Stimulated activated naive B cell treated with anti-CD40 and anti-IgM and Interleukin-4, amounts not matched to agents 10 μg/mL and 1 μg/mL and 100 μg/mL, for 72 hours (primary cell): ENCODE measurements at regions not wholly inside any gene's neighbourhood (a gene's known extent, or its start where the extent isn't known, plus 50 kb on each side); places are given as distances from the start of the nearest gene placed in this dataset.
"Not testable (repeated sequence)": the region's sequence is repeated elsewhere in the genome, so short reads cannot be mapped to it uniquely, and the experiment has no call there.

Experiments used
- ATAC-seq, 2 donors: fragments of 150-1000 bp; cut with Tn5 transposase; replicated peaks; 2 replicates each; pipeline ENCODE4 v1.10.0; 2021; ENCODE audit warnings: moderate library complexity in 1 of 2
- DNase-seq: peaks from one replicate; pipeline ENCODE4 v3.0.0; 2021
- H3K27ac Mint-ChIP-seq: one replicate; pipeline ENCODE4 v1.8.0; 2022; ENCODE audit warnings: mild to moderate bottlenecking, mixed read lengths
- H3K27me3 Mint-ChIP-seq, 2 donors: one replicate each; pipeline ENCODE4 v1.8.0; 2022; ENCODE audit warnings: mixed read lengths in 2 of 2
- H3K36me3 Mint-ChIP-seq, 2 donors: one replicate each; pipeline ENCODE4 v1.8.0; 2022; ENCODE audit warnings: mixed read lengths in 2 of 2, mild to moderate bottlenecking in 1 of 2
- H3K4me1 Mint-ChIP-seq, 2 donors: one replicate each; pipeline ENCODE4 v1.8.0; 2022; ENCODE audit warnings: mixed read lengths in 2 of 2, mild to moderate bottlenecking in 1 of 2
- H3K4me3 Mint-ChIP-seq, 2 donors: one replicate each; pipeline ENCODE4 v1.8.0; 2022; ENCODE audit warnings: mild to moderate bottlenecking in 2 of 2, mixed read lengths in 2 of 2, moderate library complexity in 1 of 2
- H3K9me3 Mint-ChIP-seq, 2 donors: one replicate each; pipeline ENCODE4 v1.8.0; 2022; ENCODE audit warnings: mixed read lengths in 2 of 2, mild to moderate bottlenecking in 1 of 2

- H3K27me3 Mint-ChIP-seq, result no peaks in the 10 kb centered on the region
- no peak for DNase-seq
- H3K9me3 Mint-ChIP-seq, result peaks cover 3 to 6% of the 10 kb centered on the region in 2 donors
- H3K4me3 Mint-ChIP-seq, result no peak overlapping the region
- H3K27ac Mint-ChIP-seq, result no peak overlapping the region
- no peaks in the 10 kb centered on the region for H3K36me3 Mint-ChIP-seq
- no peaks in the 10 kb centered on the region for H3K4me1 Mint-ChIP-seq
- ATAC-seq, result no peak
Observed at GRCh38 chr10:121268863-121269432, 329.3 kb downstream of the FGFR2 start.

DNA sequence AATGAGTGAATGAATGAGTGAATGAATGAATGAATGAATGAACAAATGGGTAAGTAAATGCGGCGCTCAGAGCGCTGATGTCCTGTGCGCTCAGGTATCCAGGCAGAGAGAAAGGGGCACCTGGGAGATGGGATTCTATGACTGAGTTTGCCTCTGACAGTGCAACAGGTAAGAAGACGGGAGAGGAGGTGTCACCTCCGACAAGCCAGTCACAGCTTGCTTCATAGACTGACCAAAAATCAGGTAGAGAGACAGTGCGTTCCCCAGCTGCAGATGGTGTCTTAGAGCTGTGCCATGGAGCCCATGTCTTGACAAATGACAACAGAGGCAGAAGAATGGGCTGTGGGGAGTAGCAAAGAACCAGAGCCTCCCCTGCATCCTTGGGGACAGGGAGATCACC, 327.3 kb downstream of the FGFR2 start:
- no peaks in the 10 kb centered on the region for H3K27me3 Mint-ChIP-seq
- H3K9me3 Mint-ChIP-seq, result peaks cover 3 to 6% of the 10 kb centered on the region in 2 donors
- H3K4me3 Mint-ChIP-seq, result no peak overlapping the region
- H3K4me1 Mint-ChIP-seq, result no peaks in the 10 kb centered on the region
- no peaks in the 10 kb centered on the region for H3K36me3 Mint-ChIP-seq
- H3K27ac Mint-ChIP-seq, result no peak overlapping the region
- ATAC-seq, result no peak
- no peak for DNase-seq

DNA sequence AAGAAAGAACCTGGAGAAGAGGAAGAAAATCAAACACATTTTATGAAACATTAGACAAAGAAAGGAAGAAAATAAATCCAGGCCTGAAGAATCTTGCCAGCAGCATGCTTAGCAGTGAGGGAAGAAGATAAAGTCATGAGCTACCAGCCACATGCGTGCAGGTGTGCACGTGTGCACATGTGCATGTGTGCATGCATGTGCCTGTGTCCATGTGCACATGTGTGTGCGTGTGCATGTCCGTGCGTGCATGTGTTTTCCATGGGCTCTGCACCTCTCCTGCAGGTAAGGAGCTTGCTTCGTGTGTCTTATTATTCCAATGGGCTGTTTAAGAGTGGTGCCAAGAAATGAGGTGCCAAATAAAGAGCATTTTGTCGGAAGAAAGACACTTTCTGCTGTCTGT, 322.2 kb downstream of the FGFR2 start:
- Mint-ChIP-seq H3K9me3 (peaks cover 4 to 5% of the 10 kb centered on the region in 2 donors), H3K4me3 (no peak overlapping the region), H3K36me3 (no peaks in the 10 kb centered on the region), H3K27me3 (no peaks in the 10 kb centered on the region), H3K27ac (no peak overlapping the region), H3K4me1 (no peaks in the 10 kb centered on the region)
- DNase-seq (no peak), ATAC-seq (no peak)

DNA sequence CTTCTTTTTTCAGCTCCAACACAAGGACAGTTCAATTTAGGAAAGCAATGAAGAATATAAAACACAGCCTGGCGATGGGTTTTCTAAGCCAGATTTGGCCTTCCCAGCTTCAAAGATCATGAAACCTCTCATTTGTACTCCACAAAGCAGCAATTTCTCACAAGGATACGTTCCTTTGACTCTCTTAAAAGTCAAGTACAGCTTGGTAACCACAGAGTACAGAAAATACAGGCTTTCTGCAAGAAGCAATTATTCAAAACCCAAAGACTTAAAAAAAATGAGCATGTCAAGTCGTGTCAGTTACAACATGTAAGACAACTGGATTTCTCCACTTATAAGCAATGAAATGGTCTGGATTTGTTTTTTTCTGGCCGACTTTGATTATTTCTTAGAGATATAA, 321.4 kb downstream of the FGFR2 start:
- Mint-ChIP-seq H3K27me3 (no peaks in the 10 kb centered on the region), H3K27ac (no peak overlapping the region), H3K9me3 (peaks cover 4 to 5% of the 10 kb centered on the region in 2 donors), H3K4me3 (no peak overlapping the region), H3K4me1 (no peaks in the 10 kb centered on the region), H3K36me3 (no peaks in the 10 kb centered on the region)
- ATAC-seq, result no peak
- no peak for DNase-seq

DNA sequence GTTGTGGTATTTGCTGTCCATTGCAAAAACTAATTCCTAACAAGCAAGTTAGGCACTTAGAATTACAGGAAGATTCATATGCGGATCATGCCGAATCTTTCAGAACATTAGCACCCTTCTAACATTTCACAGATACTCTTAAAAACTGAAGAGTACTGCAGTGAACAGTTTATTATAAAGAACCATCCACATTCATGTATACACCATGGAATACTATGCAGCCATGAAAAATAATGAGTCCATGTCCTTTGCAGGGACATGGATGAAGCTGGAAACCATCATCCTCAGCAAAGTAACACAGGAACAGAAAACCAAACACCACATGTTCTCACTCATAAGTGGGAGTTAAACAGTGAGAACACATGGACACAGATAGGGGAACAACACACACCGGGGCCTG, 319.9 kb downstream of the FGFR2 start:
- not testable (repeated sequence) for ATAC-seq, H3K4me3 Mint-ChIP-seq, H3K4me1 Mint-ChIP-seq, DNase-seq, H3K9me3 Mint-ChIP-seq, H3K27me3 Mint-ChIP-seq, H3K36me3 Mint-ChIP-seq, H3K27ac Mint-ChIP-seq

DNA sequence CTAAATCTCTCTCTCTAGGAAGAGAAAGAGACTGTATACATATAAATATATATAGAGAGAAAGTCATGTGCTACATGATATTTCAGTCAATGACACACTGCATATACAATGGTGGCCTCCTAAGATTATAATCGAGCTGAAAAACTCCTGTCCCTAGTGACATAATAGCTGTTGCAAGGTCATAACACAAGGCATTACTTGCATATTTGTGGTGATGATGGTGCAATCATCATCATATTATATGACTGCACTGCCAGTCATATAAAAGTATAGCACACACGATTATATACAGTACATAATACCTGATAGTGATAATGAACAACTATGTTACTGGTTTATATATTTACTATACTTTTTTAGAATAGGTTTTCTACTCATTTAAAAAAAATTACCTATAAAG, 316.7 kb downstream of the FGFR2 start:
- H3K4me3 Mint-ChIP-seq, result no peak overlapping the region
- ATAC-seq, result no peak
- peaks cover 4 to 5% of the 10 kb centered on the region in 2 donors for H3K9me3 Mint-ChIP-seq
- H3K27ac Mint-ChIP-seq, result no peak overlapping the region
- no peaks in the 10 kb centered on the region for H3K4me1 Mint-ChIP-seq
- DNase-seq, result no peak
- H3K27me3 Mint-ChIP-seq, result no peaks in the 10 kb centered on the region
- no peaks in the 10 kb centered on the region for H3K36me3 Mint-ChIP-seq

DNA sequence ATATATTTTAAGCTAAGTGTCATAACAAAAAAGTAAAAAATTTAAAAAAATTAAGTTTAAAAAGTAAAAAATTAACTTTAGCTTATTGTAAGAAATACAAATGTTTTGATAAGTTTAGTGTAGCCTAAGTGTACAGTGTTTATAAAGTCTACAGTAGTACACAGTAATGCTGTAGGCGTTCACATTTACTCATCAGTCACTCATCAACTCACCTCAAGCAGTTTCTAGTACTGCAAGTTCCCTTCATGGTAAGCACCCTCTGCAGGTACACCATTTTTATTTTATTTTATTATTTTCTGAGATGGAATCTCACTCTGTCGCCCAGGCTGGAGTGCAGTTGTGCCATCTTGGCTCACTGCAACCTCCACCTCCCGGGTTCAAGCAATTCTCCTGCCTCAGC, 316.0 kb downstream of the FGFR2 start:
- Mint-ChIP-seq H3K4me1 (no peaks in the 10 kb centered on the region), H3K9me3 (peaks cover 4 to 5% of the 10 kb centered on the region in 2 donors), H3K4me3 (no peak overlapping the region), H3K27ac (no peak overlapping the region), H3K27me3 (no peaks in the 10 kb centered on the region), H3K36me3 (no peaks in the 10 kb centered on the region)
- ATAC-seq (no peak), DNase-seq (no peak)

GRCh38 chr10:121282797-121283515, 315.3 kb downstream of the FGFR2 start:
- no peak for ATAC-seq
- DNase-seq, result no peak
- H3K27ac Mint-ChIP-seq, result no peak overlapping the region
- no peaks in the 10 kb centered on the region for H3K4me1 Mint-ChIP-seq
- H3K4me3 Mint-ChIP-seq, result no peak overlapping the region
- H3K9me3 Mint-ChIP-seq, result peaks cover 4 to 5% of the 10 kb centered on the region in 2 donors
- H3K36me3 Mint-ChIP-seq, result no peaks in the 10 kb centered on the region
- no peaks in the 10 kb centered on the region for H3K27me3 Mint-ChIP-seq

GRCh38 chr10:121284936-121285335, 313.3 kb downstream of the FGFR2 start:
- no peak for ATAC-seq
- H3K9me3 Mint-ChIP-seq, result no peaks in the 10 kb centered on the region
- H3K4me1 Mint-ChIP-seq, result no peaks in the 10 kb centered on the region
- H3K27ac Mint-ChIP-seq, result no peak overlapping the region
- H3K4me3 Mint-ChIP-seq, result no peak overlapping the region
- H3K27me3 Mint-ChIP-seq, result no peaks in the 10 kb centered on the region
- DNase-seq, result no peak
- H3K36me3 Mint-ChIP-seq, result no peaks in the 10 kb centered on the region

GRCh38 chr10:121285406-121286196, 312.6 kb downstream of the FGFR2 start:
- Mint-ChIP-seq H3K9me3 (no peaks in the 10 kb centered on the region), H3K27me3 (no peaks in the 10 kb centered on the region), H3K4me3 (no peak overlapping the region), H3K36me3 (no peaks in the 10 kb centered on the region), H3K4me1 (no peaks in the 10 kb centered on the region), H3K27ac (no peak overlapping the region)
- no peak for ATAC-seq
- DNase-seq, result no peak

DNA sequence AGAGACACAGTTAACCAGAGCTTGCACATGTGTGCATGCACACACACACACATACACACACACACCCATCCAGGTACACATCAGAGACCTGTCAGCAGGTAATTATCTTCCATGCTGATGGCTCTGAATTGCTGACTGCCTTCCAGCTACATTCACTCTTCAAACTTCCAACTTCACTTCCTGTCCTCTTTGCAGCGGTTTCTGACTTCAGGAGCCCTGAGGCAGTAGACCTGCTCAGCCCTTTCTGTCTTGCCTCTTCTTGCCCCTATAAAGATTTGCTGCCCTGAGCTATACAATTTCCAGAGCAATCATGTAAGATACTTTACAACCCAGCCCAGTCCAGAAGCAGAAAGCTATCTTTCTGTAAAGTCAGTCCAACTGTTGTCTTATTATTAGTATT, 310.2 kb downstream of the FGFR2 start:
- no peaks in the 10 kb centered on the region for H3K9me3 Mint-ChIP-seq
- H3K36me3 Mint-ChIP-seq, result no peaks in the 10 kb centered on the region
- peaks cover 5 to 7% of the 10 kb centered on the region in 2 donors for H3K27me3 Mint-ChIP-seq
- H3K4me1 Mint-ChIP-seq, result no peaks in the 10 kb centered on the region
- DNase-seq (no peak), ATAC-seq (no peak)
- H3K27ac Mint-ChIP-seq, result no peak overlapping the region
- H3K4me3 Mint-ChIP-seq, result no peak overlapping the region

DNA sequence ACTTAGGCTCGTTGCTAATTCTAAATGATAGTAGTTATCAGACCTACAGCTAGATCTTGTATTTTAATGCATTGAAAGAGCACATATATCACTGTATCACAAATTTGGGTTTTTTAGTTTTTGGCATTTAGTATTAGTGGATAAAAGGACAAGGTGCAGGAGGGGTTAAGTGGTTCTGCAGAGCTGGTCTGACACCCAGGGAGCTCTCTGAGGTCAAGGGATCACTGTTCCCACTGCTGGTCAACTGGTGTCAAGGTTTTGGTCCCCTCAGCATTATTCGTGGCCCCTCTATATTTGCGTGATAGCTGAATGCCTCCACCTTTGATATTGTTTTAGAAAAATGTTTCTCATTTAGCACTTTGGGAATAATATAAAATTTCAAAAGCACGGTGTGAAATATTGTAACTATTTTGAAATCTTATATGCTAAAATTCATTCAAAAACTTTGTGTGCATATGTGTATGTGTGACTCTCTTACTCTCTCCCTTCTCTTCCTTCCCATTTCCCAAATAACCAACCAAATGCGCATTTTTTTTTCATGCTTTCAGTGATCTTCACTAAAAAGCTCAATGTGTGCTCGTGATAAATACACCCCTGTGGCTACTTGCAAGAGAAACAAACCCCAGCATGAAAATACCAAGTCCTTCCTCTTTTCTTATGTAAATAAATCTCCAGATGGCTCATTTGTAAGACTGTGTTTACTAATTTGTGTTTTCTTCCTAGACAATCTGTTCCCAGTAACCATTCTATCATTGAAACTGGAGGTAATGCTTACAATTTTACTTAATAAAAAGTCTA, 309.2 kb downstream of the FGFR2 start:
- no peaks in the 10 kb centered on the region for H3K9me3 Mint-ChIP-seq
- no peak overlapping the region for H3K27ac Mint-ChIP-seq
- ATAC-seq (no peak), DNase-seq (no peak)
- H3K36me3 Mint-ChIP-seq, result no peaks in the 10 kb centered on the region
- H3K4me1 Mint-ChIP-seq, result no peaks in the 10 kb centered on the region
- H3K4me3 Mint-ChIP-seq, result no peak overlapping the region
- H3K27me3 Mint-ChIP-seq, result peaks cover 5 to 7% of the 10 kb centered on the region in 2 donors

DNA sequence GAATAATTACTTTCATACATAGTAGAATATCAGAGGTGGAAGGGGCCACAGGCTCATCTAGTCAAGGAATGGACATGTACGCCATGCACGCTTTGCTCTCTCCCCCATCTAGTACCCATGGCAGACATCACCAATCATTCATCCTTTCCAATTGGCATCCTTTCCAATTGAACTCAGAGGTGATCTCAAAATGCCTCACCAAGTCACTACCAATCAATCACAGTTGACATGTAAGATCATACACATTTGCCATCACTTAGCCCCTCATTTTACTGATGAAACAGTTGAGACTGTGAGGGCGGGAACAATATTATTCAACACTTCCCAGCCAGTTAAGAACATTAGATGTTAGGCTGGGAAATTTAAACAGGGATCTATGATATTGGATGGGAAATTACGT, 308.4 kb downstream of the FGFR2 start:
- no peak overlapping the region for H3K4me3 Mint-ChIP-seq
- peaks cover 5 to 7% of the 10 kb centered on the region in 2 donors for H3K27me3 Mint-ChIP-seq
- H3K9me3 Mint-ChIP-seq, result no peaks in the 10 kb centered on the region
- H3K27ac Mint-ChIP-seq, result no peak overlapping the region
- no peak for DNase-seq
- no peaks in the 10 kb centered on the region for H3K4me1 Mint-ChIP-seq
- ATAC-seq, result no peak
- H3K36me3 Mint-ChIP-seq, result no peaks in the 10 kb centered on the region

DNA sequence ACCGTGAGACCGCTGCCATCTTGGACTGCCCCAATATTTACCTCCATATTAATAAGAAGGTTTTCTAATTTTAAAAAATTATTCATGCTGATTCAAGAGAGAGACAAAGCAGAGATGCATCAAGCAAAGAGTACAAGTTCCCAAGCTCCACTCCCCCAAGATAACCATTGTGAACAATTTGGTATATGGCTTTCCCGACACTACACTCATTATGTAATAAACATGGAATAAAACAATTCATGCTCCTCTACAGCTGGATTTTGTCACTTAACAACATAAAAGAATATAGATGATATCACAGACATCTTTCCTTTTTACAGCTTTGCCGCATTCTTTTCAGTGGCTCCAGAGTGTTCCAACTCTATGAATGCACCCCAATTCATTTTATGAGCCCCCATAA, 307.6 kb downstream of the FGFR2 start:
- Mint-ChIP-seq H3K27ac (no peak overlapping the region), H3K9me3 (no peaks in the 10 kb centered on the region)
- no peak for ATAC-seq

More for the DNA sequence above, 307.6 kb downstream of the FGFR2 start:
- Mint-ChIP-seq H3K36me3 (no peaks in the 10 kb centered on the region), H3K27me3 (peaks cover 5 to 7% of the 10 kb centered on the region in 2 donors), H3K4me3 (no peak overlapping the region), H3K4me1 (no peaks in the 10 kb centered on the region)
- no peak for DNase-seq
